ENCODE measurements at regions not wholly inside any gene's neighbourhood (a gene's known extent, or its start where the extent isn't known, plus 50 kb on each side); places are given as distances from the start of the nearest gene placed in this dataset.

DNA sequence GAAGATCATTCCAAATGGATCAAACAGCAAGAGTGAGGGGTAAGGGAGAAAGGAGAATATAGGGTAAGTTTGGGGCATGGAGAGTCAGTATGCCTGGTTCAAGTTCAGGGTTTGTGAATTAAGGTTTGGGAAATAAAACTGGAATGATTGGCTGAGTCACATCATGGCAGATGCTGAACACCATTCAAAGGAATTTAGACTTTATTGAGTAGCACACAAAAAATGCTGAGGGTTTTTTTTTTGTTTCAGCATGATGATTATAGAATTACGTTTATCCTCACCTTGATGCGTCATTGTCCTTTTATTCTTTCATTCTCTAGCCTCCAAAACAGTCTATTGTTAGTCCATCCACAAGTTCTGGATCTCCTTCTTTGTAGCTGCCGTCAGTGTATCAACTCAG, 220.0 kb upstream of the UMPS start:
- DNase-seq = no peak

- DNase-seq = no peak
Measured at GRCh38 chr3:124512881-124513609, 217.2 kb upstream of the UMPS start.

GRCh38 chr3:124513610-124513997, 216.6 kb upstream of the UMPS start:
- DNase-seq = no peak

- no peak for DNase-seq
Measured at GRCh38 chr3:124514683-124515082, 215.6 kb upstream of the UMPS start.

- no peak for DNase-seq
Measured at GRCh38 chr3:124516333-124516732, 213.9 kb upstream of the UMPS start.

DNA sequence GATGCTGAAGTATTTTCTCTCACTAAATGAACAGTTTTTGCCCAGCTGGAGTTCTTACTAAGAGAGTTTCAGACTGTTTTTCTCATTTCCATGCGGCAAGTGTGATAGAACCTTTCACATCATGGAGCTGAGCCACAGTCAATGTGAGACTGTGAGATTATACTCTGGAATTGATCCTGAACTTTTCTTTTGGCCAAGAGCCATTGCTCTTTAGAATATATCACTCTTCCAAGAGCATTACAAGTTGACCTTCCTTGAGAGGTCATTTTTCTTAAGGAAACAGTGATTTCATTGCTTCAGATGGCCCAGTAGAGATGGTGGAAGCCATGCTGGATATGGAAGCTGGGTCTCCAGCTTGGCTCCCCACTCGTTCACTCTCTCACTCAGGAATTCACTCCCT, 212.9 kb upstream of the UMPS start:
- no peak for DNase-seq

DNA sequence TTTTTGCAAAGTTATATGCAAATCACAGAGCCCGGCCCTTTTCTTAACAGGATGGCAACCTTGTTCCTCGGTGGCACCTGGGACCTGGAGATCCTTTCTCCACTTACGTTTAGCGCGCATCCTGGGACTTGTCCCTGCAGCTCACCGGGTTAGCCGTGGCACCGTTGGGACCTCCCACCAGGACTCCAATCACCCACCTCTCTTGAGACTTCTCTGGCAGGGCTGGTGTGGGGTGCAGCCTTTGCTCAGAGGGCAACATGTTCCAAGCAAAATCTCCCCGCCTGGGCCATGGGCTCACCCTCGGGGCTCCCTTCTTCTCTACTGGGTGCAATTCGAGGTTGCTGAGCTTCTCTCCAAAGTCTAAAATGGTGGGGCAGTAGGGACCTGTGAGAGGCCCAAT, 211.9 kb upstream of the UMPS start:
- no peak for DNase-seq

GRCh38 chr3:124519591-124520194, 210.6 kb upstream of the UMPS start:
- no peak for DNase-seq

GRCh38 chr3:124520970-124521369, 209.3 kb upstream of the UMPS start:
- no peak for DNase-seq

GRCh38 chr3:124522082-124522625, 208.1 kb upstream of the UMPS start:
- no peak for DNase-seq

GRCh38 chr3:124526601-124527000, 203.7 kb upstream of the UMPS start:
- DNase-seq = no peak

DNA sequence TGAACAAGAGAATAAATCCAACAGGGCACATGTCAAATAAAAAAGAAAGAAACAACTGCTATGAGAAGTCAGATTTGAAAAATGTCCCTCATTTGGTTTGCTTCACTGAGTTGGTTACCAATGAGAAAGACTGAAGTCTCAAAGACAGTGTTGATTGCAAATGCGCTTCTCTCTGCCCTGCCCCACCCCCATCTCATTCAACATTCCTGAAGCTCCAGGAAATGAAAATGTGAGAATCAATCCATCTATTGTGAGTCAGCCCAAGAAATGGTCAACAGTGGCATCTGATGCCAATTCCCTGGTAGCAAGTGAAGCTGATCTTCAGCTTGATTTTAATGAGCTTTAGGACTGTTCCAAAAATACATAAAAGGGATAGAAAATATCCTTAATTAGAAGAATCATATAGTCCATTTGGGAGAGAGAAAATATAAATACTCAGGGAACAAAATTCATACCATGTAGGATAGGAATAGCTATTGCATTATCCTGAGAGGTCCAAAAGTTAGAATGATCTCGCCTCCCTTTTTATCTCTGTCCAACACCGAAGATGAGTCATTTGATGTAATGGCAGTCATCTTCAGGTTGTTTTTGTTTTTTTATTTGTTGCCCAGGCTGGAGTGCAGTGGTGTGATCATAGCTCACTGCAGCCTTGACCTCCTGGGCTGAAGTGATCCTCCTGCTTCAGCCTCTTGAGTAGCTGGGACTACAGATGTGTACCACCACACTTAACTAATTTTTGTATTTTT, 200.3 kb upstream of the UMPS start:
- no peak for DNase-seq

DNA sequence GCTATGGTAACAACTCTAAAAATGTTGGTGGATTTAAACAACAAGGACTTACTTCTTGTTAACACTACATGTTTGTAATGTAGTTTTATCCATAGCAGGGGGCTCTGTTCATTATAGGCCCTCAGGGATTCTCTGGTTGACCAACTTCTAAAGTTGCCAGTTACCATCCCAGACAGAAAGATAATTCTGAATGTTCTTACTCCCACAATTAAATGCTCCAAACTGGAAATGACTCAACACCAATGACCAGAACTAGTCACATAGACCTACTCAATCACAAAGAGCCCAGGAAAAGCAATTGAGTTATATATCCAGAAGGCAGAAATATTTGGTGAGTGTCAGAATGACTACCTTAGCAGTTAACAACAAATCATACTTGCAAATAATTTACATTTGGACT, 199.3 kb upstream of the UMPS start:
- DNase-seq = no peak

DNA sequence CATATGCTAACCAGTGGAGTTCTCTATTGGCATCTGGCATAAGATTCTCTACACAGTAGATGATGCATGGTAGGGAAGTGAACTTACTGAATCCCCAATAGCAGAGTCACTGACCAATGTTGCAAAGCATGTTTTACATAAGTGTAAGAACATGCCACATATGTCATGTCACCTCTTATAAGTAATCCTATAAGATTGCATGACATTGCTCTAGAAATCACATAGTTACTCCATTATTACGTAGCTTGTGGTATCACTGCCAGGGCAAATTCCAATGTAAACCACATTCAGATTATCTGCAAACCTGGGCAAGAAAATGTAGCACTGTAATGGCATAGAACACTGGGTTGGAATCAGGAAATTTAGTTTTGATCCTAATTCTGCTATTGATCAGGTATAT, 198.2 kb upstream of the UMPS start:
- no peak for DNase-seq

DNA sequence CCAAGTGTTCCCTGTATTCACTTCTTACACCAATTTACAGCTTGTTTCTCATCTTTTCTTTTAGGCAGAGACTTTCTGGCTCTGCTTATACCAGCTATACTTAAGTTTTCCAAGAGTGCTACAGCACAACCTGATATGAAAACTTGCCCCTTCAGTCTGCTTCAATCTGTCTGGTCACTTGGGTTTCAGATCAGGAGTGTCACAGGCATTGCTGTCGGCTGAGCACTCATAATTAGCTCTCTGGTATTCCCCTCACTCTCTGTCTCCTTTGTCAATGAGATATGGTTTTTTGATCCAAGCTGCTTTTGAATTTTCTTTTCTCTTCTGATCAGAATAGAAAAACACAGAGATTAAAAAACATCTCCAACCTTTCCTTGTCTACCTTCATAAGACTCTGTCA, 194.9 kb upstream of the UMPS start:
- DNase-seq = no peak

DNA sequence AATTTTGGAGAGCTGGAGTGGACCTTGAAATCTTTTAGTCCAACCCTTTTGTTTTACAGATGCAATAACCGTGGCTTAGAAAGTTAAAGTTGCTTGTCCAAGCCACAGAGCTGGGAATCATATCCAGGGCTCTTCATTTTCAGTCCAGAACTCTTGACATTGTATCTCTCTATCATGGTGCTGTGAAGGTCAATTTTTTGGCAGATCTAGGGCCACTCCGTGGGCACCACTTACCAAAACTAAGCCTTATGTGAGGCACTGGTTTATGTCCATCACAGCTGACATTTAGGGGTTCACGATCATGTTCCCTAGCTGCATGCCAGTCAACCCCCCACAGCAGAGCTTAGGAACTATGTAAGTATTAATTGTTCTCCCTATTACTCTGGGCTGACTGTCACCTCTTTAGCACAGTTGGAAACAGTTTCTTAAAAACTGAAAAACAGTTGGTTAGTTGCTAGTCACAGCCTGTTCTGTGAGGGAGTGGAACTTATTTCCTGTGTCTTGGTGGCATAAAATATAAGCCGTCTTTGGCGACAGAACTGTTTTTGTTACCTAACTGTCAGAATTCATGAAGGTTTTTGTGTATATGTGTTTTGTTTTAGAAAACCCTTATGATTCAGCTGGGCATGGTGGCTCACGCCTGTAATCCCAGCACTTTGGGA, 189.6 kb upstream of the UMPS start:
- no peak for DNase-seq

DNA sequence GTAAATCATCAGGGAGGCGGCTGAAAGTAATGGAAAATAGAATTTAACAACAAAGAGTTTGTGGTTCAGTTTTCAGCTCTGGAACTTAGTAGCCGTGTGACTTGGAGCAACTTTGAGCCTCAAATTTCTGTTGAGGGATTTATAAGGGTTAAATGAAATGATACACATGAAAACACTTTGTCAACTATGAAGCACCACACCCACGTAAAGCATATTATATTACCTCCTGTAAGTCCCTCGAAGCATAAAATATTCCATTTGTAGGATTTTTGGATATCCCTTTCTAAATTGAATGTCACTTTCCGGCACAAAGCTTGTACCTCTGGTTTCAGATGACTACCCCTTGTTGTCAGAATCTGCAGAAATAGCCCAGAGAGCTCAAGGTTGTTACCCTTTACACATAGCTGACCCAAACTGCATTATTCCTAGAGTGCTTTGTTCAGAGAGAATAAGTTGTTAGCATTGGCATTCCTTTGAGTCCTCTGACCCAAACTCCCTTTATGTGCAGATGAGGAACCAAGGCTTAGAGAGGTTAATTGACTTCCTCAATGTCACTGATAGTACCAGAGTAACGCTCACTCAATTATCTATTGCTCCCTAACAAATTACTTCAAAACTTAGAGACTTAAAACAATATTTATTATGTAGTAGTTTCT, 187.9 kb upstream of the UMPS start:
- no peak for DNase-seq

GRCh38 chr3:124545891-124546290, 184.4 kb upstream of the UMPS start:
- no peak for DNase-seq

DNA sequence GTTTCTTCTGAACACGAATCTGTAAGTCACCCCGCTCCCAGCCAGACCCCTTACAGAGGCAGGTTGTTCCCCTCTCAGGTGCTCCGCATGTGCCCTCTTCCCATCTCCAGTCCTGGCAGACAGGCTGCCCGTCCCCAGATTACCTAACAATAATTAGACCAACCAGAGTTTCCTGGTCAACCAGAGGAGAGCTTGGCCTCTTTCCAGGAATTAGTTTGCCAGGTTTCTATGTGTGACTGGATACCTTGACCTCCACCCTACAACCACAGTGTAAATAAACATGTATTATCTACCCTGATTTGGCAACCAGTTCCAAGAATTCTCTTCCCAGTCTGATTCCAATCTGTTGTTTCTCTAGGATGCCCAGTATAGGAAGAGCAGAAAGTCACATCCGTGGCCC, 178.0 kb upstream of the UMPS start:
- DNase-seq = no peak

- DNase-seq = no peak
Measured at GRCh38 chr3:124553178-124553577, 177.1 kb upstream of the UMPS start.

- DNase-seq = no peak
Measured at GRCh38 chr3:124556636-124557035, 173.6 kb upstream of the UMPS start.

DNA sequence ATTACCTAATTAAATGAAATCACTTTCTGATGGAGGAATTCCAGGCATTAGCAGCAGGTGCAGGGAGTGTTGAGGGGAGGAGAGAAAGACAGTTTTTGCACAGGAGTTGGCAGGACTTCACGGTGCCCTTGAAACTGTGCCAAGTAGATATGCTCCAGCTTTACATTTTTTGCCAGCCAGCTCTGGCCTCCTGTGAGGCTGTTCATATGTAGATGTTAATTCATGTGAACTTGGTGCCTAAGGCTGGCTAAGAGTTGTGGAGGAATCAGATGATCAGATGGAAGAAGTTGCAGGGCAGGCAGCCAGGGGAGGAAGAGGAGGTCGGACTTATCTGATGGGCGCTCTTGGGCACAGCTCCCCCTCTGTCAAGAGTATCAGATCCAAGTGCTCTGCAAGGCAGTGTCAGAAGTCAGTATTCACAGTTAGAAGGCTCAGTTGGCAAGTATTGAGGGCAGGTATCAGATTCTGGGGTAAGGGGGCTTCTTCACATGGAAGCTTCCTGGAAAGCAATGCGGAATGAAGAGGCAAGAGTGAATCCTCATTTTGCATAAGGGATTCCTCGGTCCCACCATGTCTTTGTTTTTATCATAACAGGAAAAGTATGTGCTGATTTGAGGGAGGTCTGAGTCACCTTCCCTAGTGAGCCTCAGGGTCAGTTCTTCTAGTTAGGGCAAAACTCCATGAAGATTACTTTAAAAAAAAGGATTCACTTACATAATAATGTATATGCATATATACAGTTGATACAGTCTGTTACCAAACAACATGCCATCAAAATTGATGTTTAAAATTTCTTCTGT, 172.6 kb upstream of the UMPS start:
- DNase-seq = no peak
